Progenitor cell of endocrine pancreas (in vitro differentiated cells): ENCODE measurements at regions not wholly inside any gene's neighbourhood (a gene's known extent, or its start where the extent isn't known, plus 50 kb on each side); places are given as distances from the start of the nearest gene placed in this dataset.
A peak's percentile ranks its signal among the peaks of the same experiment; 100 is the strongest.
"Not testable (repeated sequence)": the region's sequence is repeated elsewhere in the genome, so short reads cannot be mapped to it uniquely, and the experiment has no call there.

Source experiments
- DNase-seq: peaks from one replicate; pipeline ENCODE4 v3.0.0; 2021; ENCODE audit warnings: low spot score; ENCODE audit not compliant: unreplicated experiment
- H3K27ac Mint-ChIP-seq: 2 replicates; pipeline ENCODE4 v1.8.0; 2021; ENCODE audit warnings: mild to moderate bottlenecking, moderate library complexity, mixed read lengths
- H3K27me3 Mint-ChIP-seq: 2 replicates; pipeline ENCODE4 v1.8.0; 2021; ENCODE audit warnings: mixed read lengths
- H3K36me3 Mint-ChIP-seq: 2 replicates; pipeline ENCODE4 v1.8.0; 2022; ENCODE audit warnings: mixed read lengths; ENCODE audit not compliant: insufficient read depth
- H3K4me1 Mint-ChIP-seq: 2 replicates; pipeline ENCODE4 v1.8.0; 2021; ENCODE audit warnings: low read depth, mixed read lengths
- H3K4me3 Mint-ChIP-seq: 2 replicates; pipeline ENCODE4 v1.8.0; 2021; ENCODE audit warnings: low read depth, mild to moderate bottlenecking, moderate library complexity, mixed read lengths
- H3K9me3 Mint-ChIP-seq: 2 replicates; pipeline ENCODE4 v1.8.0; 2021; ENCODE audit warnings: low read depth, mixed read lengths
- TF ChIP-seq, protein P1 (sequence below): fragments of 200-600 bp; sonication (generic); IDR thresholded peaks from one replicate; pipeline ENCODE4 v1.5.0; 2021; ENCODE audit warnings: antibody characterized with exemption, mild to moderate bottlenecking; ENCODE audit not compliant: unreplicated experiment

DNA sequence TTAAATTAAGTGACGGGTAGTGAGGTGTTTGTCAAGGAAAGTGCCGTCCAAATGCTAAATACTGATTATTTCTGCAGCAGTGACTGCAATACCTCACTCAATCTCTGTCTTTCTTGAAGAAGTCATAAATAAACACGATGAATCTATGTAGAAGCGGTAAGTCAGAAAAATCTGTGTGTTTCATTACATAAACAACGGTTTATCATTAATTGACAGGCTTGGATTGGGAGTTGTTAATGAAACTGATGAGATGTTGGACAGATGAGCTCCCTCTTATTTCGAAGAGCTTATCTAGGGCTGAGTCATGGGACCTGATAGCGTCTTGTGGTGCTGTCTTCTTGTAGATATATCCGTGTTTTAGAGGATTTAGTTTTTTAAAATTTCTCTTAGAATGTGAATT is 92.2 kb upstream of the SAMD11 start:
- peaks cover 2% of the 10 kb centered on the region for H3K36me3 Mint-ChIP-seq
- TF ChIP-seq, protein P1, sequence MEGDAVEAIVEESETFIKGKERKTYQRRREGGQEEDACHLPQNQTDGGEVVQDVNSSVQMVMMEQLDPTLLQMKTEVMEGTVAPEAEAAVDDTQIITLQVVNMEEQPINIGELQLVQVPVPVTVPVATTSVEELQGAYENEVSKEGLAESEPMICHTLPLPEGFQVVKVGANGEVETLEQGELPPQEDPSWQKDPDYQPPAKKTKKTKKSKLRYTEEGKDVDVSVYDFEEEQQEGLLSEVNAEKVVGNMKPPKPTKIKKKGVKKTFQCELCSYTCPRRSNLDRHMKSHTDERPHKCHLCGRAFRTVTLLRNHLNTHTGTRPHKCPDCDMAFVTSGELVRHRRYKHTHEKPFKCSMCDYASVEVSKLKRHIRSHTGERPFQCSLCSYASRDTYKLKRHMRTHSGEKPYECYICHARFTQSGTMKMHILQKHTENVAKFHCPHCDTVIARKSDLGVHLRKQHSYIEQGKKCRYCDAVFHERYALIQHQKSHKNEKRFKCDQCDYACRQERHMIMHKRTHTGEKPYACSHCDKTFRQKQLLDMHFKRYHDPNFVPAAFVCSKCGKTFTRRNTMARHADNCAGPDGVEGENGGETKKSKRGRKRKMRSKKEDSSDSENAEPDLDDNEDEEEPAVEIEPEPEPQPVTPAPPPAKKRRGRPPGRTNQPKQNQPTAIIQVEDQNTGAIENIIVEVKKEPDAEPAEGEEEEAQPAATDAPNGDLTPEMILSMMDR, result no peak
- no peak for DNase-seq
- H3K27me3 Mint-ChIP-seq, result no peaks in the 10 kb centered on the region
- H3K4me1 Mint-ChIP-seq, result peaks cover 25% of the 10 kb centered on the region
- H3K4me3 Mint-ChIP-seq, result no peak overlapping the region
- no peaks in the 10 kb centered on the region for H3K9me3 Mint-ChIP-seq
- H3K27ac Mint-ChIP-seq, result no peak overlapping the region

GRCh38 chr1:832136-832535 is 91.6 kb upstream of the SAMD11 start:
- Mint-ChIP-seq H3K4me3 (no peak overlapping the region), H3K27me3 (no peaks in the 10 kb centered on the region), H3K36me3 (peaks cover 2% of the 10 kb centered on the region), H3K27ac (no peak overlapping the region), H3K4me1 (peaks cover 23% of the 10 kb centered on the region), H3K9me3 (no peaks in the 10 kb centered on the region)
- TF ChIP-seq, protein P1, result no peak
- no peak for DNase-seq

- not testable (repeated sequence) for H3K36me3 Mint-ChIP-seq, H3K27ac Mint-ChIP-seq, H3K27me3 Mint-ChIP-seq, H3K9me3 Mint-ChIP-seq, H3K4me3 Mint-ChIP-seq, DNase-seq
- H3K4me1 Mint-ChIP-seq, result peaks cover 24% of the 10 kb centered on the region
Observed at GRCh38 chr1:833226-833625, 90.5 kb upstream of the SAMD11 start.

GRCh38 chr1:835509-835908 is 88.2 kb upstream of the SAMD11 start:
- H3K27me3 Mint-ChIP-seq, H3K9me3 Mint-ChIP-seq, H3K4me3 Mint-ChIP-seq, H3K36me3 Mint-ChIP-seq, H3K27ac Mint-ChIP-seq, DNase-seq: not testable (repeated sequence)
- peaks cover 24% of the 10 kb centered on the region for H3K4me1 Mint-ChIP-seq

DNA sequence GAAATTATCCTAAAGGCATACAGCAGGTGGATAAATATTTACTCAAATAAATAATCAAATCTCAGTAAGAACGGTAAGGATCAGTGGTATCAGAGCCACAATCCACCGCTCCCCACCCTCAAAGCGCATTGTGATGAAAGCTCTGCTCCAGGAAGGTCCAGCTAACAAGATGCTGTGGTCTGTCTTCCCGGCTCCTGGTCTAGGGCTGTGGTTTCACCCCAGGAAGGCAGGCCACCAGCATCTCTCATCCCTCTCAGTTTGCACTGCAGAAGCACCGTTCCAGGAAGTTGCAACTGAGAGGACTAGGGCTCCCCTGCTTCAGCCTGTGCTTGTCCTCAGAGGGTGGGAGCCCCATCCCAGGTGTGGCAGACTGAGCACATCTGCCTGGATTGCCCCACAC is 86.1 kb upstream of the SAMD11 start:
- not testable (repeated sequence) for H3K27ac Mint-ChIP-seq, H3K9me3 Mint-ChIP-seq, DNase-seq, H3K36me3 Mint-ChIP-seq, H3K27me3 Mint-ChIP-seq, H3K4me3 Mint-ChIP-seq
- H3K4me1 Mint-ChIP-seq, result peaks cover 12% of the 10 kb centered on the region

DNA sequence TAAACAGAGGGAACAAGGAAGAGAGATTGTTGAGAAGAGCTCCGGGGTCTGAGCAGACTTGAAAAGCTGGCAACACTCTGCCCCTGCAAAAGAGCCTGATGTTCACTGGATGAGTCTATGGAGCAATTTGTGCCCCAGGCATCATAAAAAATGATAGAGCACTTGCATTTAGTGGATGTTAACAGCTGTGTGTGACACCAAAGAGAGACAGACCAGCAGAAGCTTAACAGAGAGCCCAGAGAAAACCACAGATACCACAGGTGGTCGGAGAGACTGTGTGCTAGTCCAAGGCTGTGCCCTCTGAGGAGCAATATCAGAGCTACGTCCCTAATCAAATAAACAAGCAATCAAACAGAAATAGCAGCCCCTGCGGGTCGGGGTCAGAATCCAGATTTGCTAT is 85.4 kb upstream of the SAMD11 start:
- H3K4me3 Mint-ChIP-seq, result not testable (repeated sequence)
- peak overlapping the region; percentile 63 for H3K27ac Mint-ChIP-seq

DNA sequence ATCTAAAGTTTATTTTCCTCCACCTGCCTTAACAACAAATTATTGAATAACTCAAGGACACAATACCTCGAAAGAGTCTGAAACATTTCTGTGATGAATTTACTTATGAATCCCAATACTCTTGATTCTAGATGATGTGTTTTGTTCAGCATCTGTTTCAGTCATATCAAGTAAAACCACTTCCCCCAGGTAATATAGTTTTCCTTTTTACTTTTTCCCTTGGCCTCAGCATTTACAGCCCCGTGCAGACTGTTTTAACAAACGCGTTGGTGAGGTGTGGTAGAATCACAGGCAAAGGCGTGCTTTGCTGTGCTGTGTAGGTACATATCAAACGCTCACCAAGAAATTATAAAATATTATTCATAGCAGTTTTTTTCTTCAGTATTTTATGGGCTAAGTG is 83.1 kb upstream of the SAMD11 start:
- not testable (repeated sequence) for H3K36me3 Mint-ChIP-seq, H3K9me3 Mint-ChIP-seq, H3K27me3 Mint-ChIP-seq, DNase-seq, H3K4me3 Mint-ChIP-seq, H3K27ac Mint-ChIP-seq, H3K4me1 Mint-ChIP-seq

More for the DNA sequence above, 85.4 kb upstream of the SAMD11 start:
- DNase-seq, H3K36me3 Mint-ChIP-seq, H3K27me3 Mint-ChIP-seq, H3K4me1 Mint-ChIP-seq, H3K9me3 Mint-ChIP-seq: not testable (repeated sequence)

GRCh38 chr1:841671-842425 is 81.9 kb upstream of the SAMD11 start:
- H3K4me3 Mint-ChIP-seq, H3K9me3 Mint-ChIP-seq, H3K27ac Mint-ChIP-seq, H3K27me3 Mint-ChIP-seq, DNase-seq, H3K36me3 Mint-ChIP-seq: not testable (repeated sequence)
- H3K4me1 Mint-ChIP-seq, result peaks cover 12% of the 10 kb centered on the region

- H3K4me3 Mint-ChIP-seq, DNase-seq, H3K27ac Mint-ChIP-seq, H3K27me3 Mint-ChIP-seq, H3K9me3 Mint-ChIP-seq, H3K36me3 Mint-ChIP-seq: not testable (repeated sequence)
- H3K4me1 Mint-ChIP-seq, result peaks cover 12% of the 10 kb centered on the region
Observed at GRCh38 chr1:842799-843198, 80.9 kb upstream of the SAMD11 start.

DNA sequence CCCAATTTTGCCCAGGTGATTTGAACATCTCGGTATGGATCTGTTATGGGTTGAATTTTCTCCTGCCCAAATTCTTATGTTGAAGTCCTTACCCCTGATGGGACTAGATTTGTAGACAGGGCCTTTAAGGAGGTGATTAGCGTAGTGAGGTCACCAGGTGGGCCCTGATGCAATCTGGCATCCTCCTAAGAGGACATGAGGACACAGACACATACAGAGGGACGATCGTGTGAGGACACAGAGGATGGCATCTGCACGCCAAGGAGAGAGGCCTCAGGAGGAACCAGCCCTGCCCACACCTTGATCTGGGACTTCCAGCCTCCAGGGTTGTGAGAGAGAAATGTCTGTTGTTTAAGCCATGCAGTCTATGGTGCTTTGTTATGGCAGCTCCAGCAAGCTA is 79.8 kb upstream of the SAMD11 start:
- H3K36me3 Mint-ChIP-seq, H3K4me3 Mint-ChIP-seq, DNase-seq, H3K4me1 Mint-ChIP-seq, H3K27ac Mint-ChIP-seq, H3K27me3 Mint-ChIP-seq, H3K9me3 Mint-ChIP-seq: not testable (repeated sequence)
